Aorta (tissue), 5 donors: ENCODE measurements at regions not wholly inside any gene's neighbourhood (a gene's known extent, or its start where the extent isn't known, plus 50 kb on each side); places are given as distances from the start of the nearest gene placed in this dataset.
"Not testable (repeated sequence)": the region's sequence is repeated elsewhere in the genome, so short reads cannot be mapped to it uniquely, and the experiment has no call there.

Experiments
- ATAC-seq: fragments of 200-7000 bp; cut with Tn5 transposase; one replicate; pipeline ENCODE4 v1.9.1; 2022; ENCODE audit warnings: moderate library complexity; ENCODE audit not compliant: low FRiP score
- DNase-seq, 2 donors: peaks; one replicate each; pipeline ENCODE4 v3.0.0-alpha.2; 2020
- H3K27ac ChIP-seq, 2 donors: one replicate each; pipeline ENCODE4 v1.5.1; 2013; ENCODE audit warnings: low read length in 2 of 2, mild to moderate bottlenecking in 2 of 2, moderate library complexity in 2 of 2, control low read depth in 1 of 2, inconsistent platforms in 1 of 2, low read depth in 1 of 2
- H3K27me3 ChIP-seq, 2 donors: one replicate each; pipeline ENCODE4 v1.6.1; 2013; ENCODE audit warnings: control low read depth in 1 of 2, low read length in 1 of 2, mild to moderate bottlenecking in 1 of 2, moderate library complexity in 1 of 2; ENCODE audit not compliant: insufficient read depth in 2 of 2, control insufficient read depth in 1 of 2
- H3K36me3 ChIP-seq, 2 donors: one replicate each; pipeline ENCODE4 v1.6.1; 2013; ENCODE audit warnings: control low read depth in 1 of 2, low read length in 1 of 2, mild to moderate bottlenecking in 1 of 2; ENCODE audit not compliant: insufficient read depth in 2 of 2, control insufficient read depth in 1 of 2
- H3K4me1 ChIP-seq, 2 donors: one replicate each; pipeline ENCODE4 v1.6.1; 2013; ENCODE audit warnings: low read length in 2 of 2, control low read depth in 1 of 2, mild to moderate bottlenecking in 1 of 2, moderate library complexity in 1 of 2; ENCODE audit not compliant: insufficient read depth in 2 of 2, control insufficient read depth in 1 of 2
- H3K4me3 ChIP-seq, 2 donors: one replicate each; pipeline ENCODE4 v1.5.1; 2013; ENCODE audit warnings: low read length in 2 of 2, control low read depth in 1 of 2, mild to moderate bottlenecking in 1 of 2
- H3K9me3 ChIP-seq: one replicate; pipeline ENCODE4 v1.6.1; 2013; ENCODE audit warnings: mild to moderate bottlenecking, low read length; ENCODE audit not compliant: control insufficient read depth
- WGBS, 2 donors: extraction: QIAGEN DNeasy Blood & Tissue Kit; methylation state at CpG; one replicate each; pipeline ENCODE4 v1.1.7; 2013; 5-methylcytosine and 5-hydroxymethylcytosine counted together
- intact Hi-C, 2 donors: fragments of 100-400 bp; cut with DNase I; formaldehyde crosslinking; loops; one replicate each; pipeline versions ENCODE4 v1.14.2 to v1.15.0; 2022
- donor health status: healthy with polysubstance abuse.
- donor health status: Bipolar disorder and iron deficiency.
- donor health status: DM: no; HTN: no; CAD: no.
- donor health status: DM: no; HTN: no; CAD: no.
- donor health status: DM: yes; HTN: yes; CAD: no.

DNA sequence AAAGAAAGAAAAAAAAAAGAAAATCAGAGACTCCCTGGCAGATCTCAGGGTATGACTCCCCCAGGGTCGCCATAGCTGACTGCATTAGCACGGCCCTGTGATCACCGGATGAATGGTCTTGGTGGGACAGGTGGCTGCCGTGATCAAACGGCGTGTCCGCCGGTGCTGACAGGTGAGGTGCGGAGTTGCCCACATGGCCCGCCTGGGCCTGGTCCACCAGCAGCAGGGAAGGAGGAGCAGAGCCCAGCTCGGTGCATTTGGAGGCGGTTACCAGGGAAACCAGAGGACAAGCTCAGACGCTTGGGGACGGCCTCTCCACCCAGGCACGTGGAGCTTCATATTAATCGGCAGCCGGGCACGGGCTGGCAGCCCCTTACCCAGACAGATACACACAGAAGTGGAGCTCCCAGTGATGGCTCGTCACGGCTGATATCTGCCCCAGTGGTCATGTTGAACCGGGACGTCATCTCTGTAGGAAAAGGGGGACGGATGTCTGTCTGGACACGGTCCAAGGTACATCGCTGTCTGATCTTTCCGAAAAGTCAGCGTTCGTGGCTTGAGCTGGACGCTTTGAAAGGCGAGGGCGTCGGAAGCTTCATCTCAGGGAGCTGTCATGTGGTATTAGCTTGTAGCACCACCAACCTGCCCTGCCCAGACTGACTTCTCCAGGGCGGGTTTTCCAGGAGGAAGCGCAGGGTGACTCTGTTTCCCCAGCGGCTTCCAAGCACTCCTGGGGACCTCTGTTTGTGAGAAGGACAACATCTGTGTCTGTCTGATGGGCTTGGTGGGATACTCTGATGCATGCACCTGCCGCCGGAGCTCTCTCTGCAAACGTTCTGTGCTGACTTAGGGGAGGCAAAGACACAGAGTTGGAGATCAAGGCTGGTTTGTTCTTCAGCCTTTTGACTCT lies 180.7 kb downstream of the CRLF2 start:
- no peak overlapping the region for H3K4me3 ChIP-seq
- no peaks in the 10 kb centered on the region for H3K36me3 ChIP-seq
- H3K4me1 ChIP-seq, result no peaks in the 10 kb centered on the region
- 79 to 80% methylated on average over 38 of the region's 38 CpGs for WGBS, 2 donors
- no peak overlapping the region for H3K27ac ChIP-seq
- H3K9me3 ChIP-seq, result no peaks in the 10 kb centered on the region
- intact Hi-C loops, result no loop called here
- no peaks in the 10 kb centered on the region for H3K27me3 ChIP-seq
- DNase-seq, result no peak
- no peak for ATAC-seq

DNA sequence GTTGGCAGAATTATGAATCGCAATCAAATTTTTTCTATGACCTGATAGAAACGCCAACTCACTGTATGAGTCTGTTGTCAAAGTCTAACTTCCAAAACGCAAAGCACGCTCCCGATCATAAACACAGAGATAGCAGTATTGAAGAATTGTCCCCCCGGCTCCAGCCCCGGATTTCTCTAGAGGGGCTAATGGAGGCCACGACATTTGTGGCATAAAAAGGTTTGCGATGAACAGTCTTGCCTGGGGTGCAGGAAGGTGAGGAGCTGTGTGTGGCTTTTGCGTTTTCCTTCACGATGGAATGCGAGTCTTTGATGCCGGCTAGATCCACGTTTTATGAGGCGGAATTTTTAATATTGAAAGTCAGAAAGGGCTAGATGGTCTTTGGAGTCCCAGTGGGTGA lies 183.0 kb downstream of the CRLF2 start:
- DNase-seq (no peak), ATAC-seq (no peak)
- Histone ChIP-seq H3K36me3 (no peaks in the 10 kb centered on the region), H3K27me3 (no peaks in the 10 kb centered on the region), H3K9me3 (no peaks in the 10 kb centered on the region), H3K4me3 (no peak overlapping the region), H3K4me1 (no peaks in the 10 kb centered on the region), H3K27ac (no peak overlapping the region)
- intact Hi-C loops, result no loop called here
- 85 to 88% methylated on average over 15 of the region's 15 CpGs for WGBS, 2 donors

DNA sequence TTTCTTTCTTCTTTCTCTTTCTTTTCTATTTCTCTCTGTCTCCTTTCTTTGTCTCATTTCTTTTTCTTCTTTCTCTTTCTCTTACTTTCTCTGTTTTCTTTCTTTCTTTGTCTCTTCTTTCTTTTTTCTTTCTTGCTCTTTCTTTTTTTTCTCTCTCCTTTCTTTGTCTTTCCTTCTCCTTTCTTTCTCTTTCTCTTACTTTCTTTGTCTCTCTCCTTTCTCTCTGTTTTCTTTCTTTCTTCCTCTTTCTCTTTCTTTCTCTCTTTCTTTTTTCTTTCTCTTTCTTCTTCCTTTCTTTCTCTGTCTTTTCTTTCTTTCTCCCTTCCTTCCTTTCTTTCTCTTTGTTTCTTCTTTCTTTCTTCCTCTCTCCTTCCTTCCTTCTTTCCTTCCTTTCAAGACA lies 184.8 kb downstream of the CRLF2 start:
- intact Hi-C loops, result no loop called here
- no peaks in the 10 kb centered on the region for H3K36me3 ChIP-seq
- no peak for DNase-seq
- no peaks in the 10 kb centered on the region for H3K4me1 ChIP-seq
- H3K27me3 ChIP-seq, result no peaks in the 10 kb centered on the region
- no peak overlapping the region for H3K4me3 ChIP-seq
- no peak overlapping the region for H3K27ac ChIP-seq
- no peak for ATAC-seq
- no peaks in the 10 kb centered on the region for H3K9me3 ChIP-seq

GRCh38 chrX:1027133-1027532 lies 185.3 kb downstream of the CRLF2 start:
- H3K4me1 ChIP-seq, result no peaks in the 10 kb centered on the region
- intact Hi-C loops, result no loop called here
- H3K27ac ChIP-seq, result no peak overlapping the region
- ATAC-seq, result no peak
- 76 to 78% methylated on average over 18 of the region's 18 CpGs for WGBS, 2 donors
- H3K9me3 ChIP-seq, result no peaks in the 10 kb centered on the region
- H3K4me3 ChIP-seq, result no peak overlapping the region
- no peak for DNase-seq
- H3K36me3 ChIP-seq, result no peaks in the 10 kb centered on the region
- H3K27me3 ChIP-seq, result no peaks in the 10 kb centered on the region

DNA sequence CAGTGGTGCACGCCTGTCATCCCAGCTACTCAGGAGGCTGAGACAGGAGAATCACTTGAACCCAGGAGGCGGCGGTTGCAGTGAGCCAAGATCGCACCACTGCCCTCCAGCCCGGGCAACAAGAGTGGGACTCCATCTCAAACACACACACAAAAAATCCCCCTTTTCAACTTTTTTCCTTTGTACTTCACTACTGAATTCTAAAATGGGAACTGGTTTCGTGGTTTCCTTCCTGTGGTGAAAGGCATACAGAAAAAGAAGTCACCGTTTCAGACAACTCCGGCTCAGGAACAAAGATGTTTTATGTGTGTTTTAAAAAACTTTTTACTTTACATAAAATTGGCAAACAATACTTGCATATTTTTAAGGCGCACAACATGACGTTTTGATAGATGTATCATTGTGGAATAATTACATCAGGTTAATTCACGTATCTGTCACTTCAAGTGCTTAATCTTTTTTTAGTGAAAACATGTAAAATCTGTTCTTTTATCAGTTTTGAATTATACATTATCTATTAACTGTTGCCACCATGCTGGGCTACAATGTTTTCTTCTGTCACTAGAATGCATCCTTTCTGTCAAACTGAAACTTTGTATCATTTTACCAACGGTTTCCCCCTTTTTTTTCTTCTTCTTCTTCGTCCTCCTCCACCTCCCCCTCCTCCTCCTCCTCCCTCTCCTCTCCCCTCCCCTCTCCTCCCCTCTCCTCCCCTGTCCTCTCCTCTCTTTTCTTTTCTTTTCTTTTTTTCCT lies 186.0 kb downstream of the CRLF2 start:
- no peaks in the 10 kb centered on the region for H3K4me1 ChIP-seq
- WGBS, 2 donors, result 48 to 51% methylated on average over 13 of the region's 13 CpGs

DNA sequence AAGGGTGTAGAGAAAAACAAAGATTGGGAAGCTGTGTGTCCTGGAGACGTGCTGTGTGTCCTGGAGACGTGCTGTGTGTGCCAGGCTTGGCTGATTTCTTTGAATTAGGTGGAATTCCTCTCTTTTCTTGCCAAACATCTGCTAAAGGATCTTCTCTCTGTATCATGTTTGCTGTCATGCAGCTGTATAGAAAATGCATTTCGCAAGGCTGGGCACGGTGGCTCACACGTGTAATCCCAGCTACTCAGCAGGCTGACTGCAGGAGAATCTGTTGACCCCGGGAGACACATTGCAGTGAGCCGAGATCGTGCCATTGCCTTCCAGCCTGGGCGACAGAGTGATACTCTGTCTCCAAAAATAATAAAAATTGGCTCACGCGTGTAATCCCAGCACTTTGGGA lies 187.0 kb downstream of the CRLF2 start:
- 69% methylated on average over 11 of the region's 11 CpGs for WGBS, 2 donors
- intact Hi-C loops, result no loop called here

More for the DNA sequence above, 186.0 kb downstream of the CRLF2 start:
- intact Hi-C loops, result no loop called here
- no peak overlapping the region for H3K4me3 ChIP-seq
- no peaks in the 10 kb centered on the region for H3K27me3 ChIP-seq
- DNase-seq (no peak), ATAC-seq (no peak)
- no peaks in the 10 kb centered on the region for H3K36me3 ChIP-seq
- H3K27ac ChIP-seq, result no peak overlapping the region
- H3K9me3 ChIP-seq, result no peaks in the 10 kb centered on the region

GRCh38 chrX:1023676-1024075 lies 188.8 kb downstream of the CRLF2 start:
- no peaks in the 10 kb centered on the region for H3K36me3 ChIP-seq
- ATAC-seq, result no peak
- no peaks in the 10 kb centered on the region for H3K27me3 ChIP-seq
- no peak overlapping the region for H3K27ac ChIP-seq
- H3K9me3 ChIP-seq, result peaks cover 3% of the 10 kb centered on the region
- H3K4me1 ChIP-seq, result no peaks in the 10 kb centered on the region
- intact Hi-C loops, result no loop called here
- H3K4me3 ChIP-seq, result no peak overlapping the region
- WGBS, 2 donors, result 52 to 61% methylated on average over 12 of the region's 12 CpGs
- DNase-seq, result no peak

More for the DNA sequence above, 187.0 kb downstream of the CRLF2 start:
- H3K4me1 ChIP-seq, result no peaks in the 10 kb centered on the region
- DNase-seq (no peak), ATAC-seq (no peak)
- no peak overlapping the region for H3K4me3 ChIP-seq
- H3K27me3 ChIP-seq, result no peaks in the 10 kb centered on the region
- H3K27ac ChIP-seq, result no peak overlapping the region
- peaks cover 3% of the 10 kb centered on the region for H3K9me3 ChIP-seq
- no peaks in the 10 kb centered on the region for H3K36me3 ChIP-seq

DNA sequence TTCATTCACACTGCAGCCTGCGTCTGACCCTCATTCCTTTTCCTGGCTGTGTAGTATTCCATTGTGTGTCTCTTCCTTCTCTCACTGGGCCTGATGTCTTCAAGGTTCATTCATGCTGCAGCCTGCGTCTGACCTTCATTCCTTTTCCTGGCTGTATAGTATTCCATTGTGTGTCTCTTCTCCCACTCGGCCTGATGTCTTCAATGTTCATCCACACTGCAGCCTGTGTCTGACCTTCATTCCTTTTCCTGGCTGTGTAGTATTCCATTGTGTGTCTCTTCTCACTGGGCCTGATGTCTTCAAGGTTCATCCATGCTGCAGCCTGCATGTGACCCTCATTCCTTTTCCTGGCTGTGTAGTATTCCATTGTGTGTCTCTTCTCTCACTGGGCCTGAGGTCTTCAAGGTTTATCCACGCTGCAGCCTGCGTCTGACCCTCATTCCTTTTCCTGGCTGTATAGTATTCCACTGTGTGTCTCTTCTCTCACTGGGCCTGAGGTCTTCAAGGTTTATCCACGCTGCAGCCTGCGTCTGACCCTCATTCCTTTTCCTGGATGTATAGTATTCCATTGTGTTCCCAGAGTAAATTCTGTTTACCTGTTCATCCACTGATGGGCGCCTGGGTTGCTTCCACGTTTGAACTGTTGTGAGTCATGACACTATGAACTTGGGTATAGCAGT lies 191.0 kb downstream of the CRLF2 start:
- 96 to 97% methylated on average over 9 of the region's 9 CpGs for WGBS, 2 donors
- H3K9me3 ChIP-seq, H3K27me3 ChIP-seq, DNase-seq, H3K4me3 ChIP-seq, H3K4me1 ChIP-seq, ATAC-seq, H3K36me3 ChIP-seq, H3K27ac ChIP-seq, intact Hi-C loops: not testable (repeated sequence)
